HUDEP-2 (cell line): ENCODE measurements at regions not wholly inside any gene's neighbourhood (a gene's known extent, or its start where the extent isn't known, plus 50 kb on each side); places are given as distances from the start of the nearest gene placed in this dataset.
"Not testable (repeated sequence)": the region's sequence is repeated elsewhere in the genome, so short reads cannot be mapped to it uniquely, and the experiment has no call there.

Experiments
- DNase-seq, 76 experiments: peaks; one replicate each; lab custom pipeline; 2025; ENCODE audit not compliant: unreplicated experiment in 76 of 76; lab: John Stamatoyannopoulos, UW

GRCh38 chr7:34207810-34208209, 302.5 kb downstream of the BMPER start:
- DNase-seq: no peak

GRCh38 chr7:34208878-34209621, 303.7 kb downstream of the BMPER start:
- DNase-seq: no peak

- no peak for DNase-seq
These were observed 305.7 kb downstream of the BMPER start for GRCh38 chr7:34211018-34211417.

- DNase-seq: no peak
These were observed 312.6 kb downstream of the BMPER start for GRCh38 chr7:34217972-34218371.

- no peak for DNase-seq
These were observed 313.9 kb downstream of the BMPER start for GRCh38 chr7:34219153-34219718.

GRCh38 chr7:34220506-34221185, 315.3 kb downstream of the BMPER start:
- DNase-seq: no peak

- no peak for DNase-seq
These were observed 317.0 kb downstream of the BMPER start for GRCh38 chr7:34222316-34222715.

GRCh38 chr7:34222722-34223121, 317.4 kb downstream of the BMPER start:
- no peak for DNase-seq

- peak in 1 of 76 experiments; percentile 3 for DNase-seq
These were observed 318.9 kb downstream of the BMPER start for GRCh38 chr7:34224281-34224680.

- no peak for DNase-seq
These were observed 319.9 kb downstream of the BMPER start for GRCh38 chr7:34225193-34225592.

GRCh38 chr7:34227525-34227924, 322.2 kb downstream of the BMPER start:
- no peak for DNase-seq

- DNase-seq: not testable (repeated sequence)
These were observed 329.8 kb downstream of the BMPER start for GRCh38 chr7:34235101-34235500.

GRCh38 chr7:34236057-34236456, 330.7 kb downstream of the BMPER start:
- no peak for DNase-seq

- DNase-seq: no peak
These were observed 331.6 kb downstream of the BMPER start for GRCh38 chr7:34236839-34237492.

- no peak for DNase-seq
These were observed 332.1 kb downstream of the BMPER start for GRCh38 chr7:34237493-34237849.

GRCh38 chr7:34240417-34240816, 335.1 kb downstream of the BMPER start:
- DNase-seq: no peak

GRCh38 chr7:34242391-34242790, 337.1 kb downstream of the BMPER start:
- DNase-seq: no peak

GRCh38 chr7:34245246-34245645, 339.9 kb downstream of the BMPER start:
- no peak for DNase-seq

GRCh38 chr7:34247468-34247867, 342.1 kb downstream of the BMPER start:
- DNase-seq: no peak

- no peak for DNase-seq
These were observed 343.9 kb downstream of the BMPER start for GRCh38 chr7:34249192-34249591.

GRCh38 chr7:34260279-34260678, 354.9 kb downstream of the BMPER start:
- no peak for DNase-seq

GRCh38 chr7:34263168-34263567, 357.8 kb downstream of the BMPER start:
- DNase-seq: no peak
